ENCODE measurements at regions not wholly inside any gene's neighbourhood (a gene's known extent, or its start where the extent isn't known, plus 50 kb on each side); places are given as distances from the start of the nearest gene placed in this dataset.
A peak's percentile ranks its signal among the peaks of the same experiment; 100 is the strongest.

DNA sequence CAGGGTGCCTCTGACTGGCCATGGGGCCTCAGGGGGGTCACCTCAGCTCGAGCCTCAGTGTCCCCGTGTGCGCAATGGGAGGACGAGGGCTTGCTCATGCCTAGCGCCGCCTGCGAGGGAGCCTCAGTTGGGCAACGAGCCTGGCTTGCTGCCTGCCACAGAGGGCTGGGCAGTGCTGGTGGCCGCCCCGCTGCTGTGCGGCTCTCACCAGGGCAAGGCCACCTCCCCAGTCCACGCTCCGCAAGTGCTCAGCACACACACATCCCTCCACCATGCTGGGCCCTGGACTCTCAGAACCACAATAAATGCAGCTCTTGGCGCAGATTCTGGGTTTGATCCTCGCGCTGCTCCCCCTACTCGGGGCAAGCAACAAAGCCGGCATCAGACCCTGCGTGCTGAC lies 76.2 kb downstream of the ENGASE start:
- no peaks in the 10 kb centered on the region for H3K9me3 ChIP-seq (replicated peaks)
- H3K27me3 ChIP-seq = peaks cover 83% of the 10 kb centered on the region
- no peak for DNase-seq
- no peak overlapping the region for H3K4me3 ChIP-seq
- H3K36me3 ChIP-seq = no peaks in the 10 kb centered on the region
- no peaks in the 10 kb centered on the region for H3K4me1 ChIP-seq
- H3K27ac ChIP-seq = no peak overlapping the region

DNA sequence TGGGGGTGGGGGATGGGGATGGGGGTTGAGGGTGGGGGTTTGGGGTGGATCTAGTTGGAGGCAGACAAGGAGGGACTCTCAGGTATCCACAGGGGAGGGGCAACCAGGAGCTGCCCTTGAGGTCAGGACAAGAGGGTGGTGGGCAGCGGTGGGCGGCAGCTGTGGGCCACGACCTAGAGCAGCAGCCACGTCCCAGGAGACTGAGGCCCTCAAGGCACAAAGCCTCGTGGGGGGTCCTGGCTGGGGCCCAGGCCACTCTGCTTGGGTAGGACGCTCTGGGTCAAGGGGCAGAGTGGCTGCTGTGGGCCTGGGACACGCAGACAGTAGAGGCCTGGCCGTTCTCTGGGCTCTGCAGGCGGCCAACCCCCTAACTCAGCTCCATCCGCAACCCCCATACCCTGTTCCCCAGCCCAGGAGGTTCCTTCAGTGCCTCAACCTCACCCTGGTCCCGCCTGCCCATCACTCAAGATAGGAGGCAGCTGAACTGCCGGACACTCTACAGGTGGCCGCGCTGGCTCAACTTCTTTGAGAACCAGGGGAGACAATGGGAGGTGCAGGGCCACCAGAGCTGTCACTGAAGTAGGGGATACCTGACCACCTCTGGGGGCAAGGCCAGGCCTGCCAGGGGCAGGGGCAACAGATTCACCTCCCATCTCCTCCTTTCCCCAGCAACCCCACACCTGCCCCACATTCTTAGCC lies 75.6 kb downstream of the ENGASE start:
- no peaks in the 10 kb centered on the region for H3K9me3 ChIP-seq (replicated peaks)
- no peaks in the 10 kb centered on the region for H3K4me1 ChIP-seq
- no peak for DNase-seq
- no peaks in the 10 kb centered on the region for H3K36me3 ChIP-seq
- H3K27me3 ChIP-seq = peaks cover 83% of the 10 kb centered on the region
- H3K4me3 ChIP-seq = no peak overlapping the region
- no peak overlapping the region for H3K27ac ChIP-seq

DNA sequence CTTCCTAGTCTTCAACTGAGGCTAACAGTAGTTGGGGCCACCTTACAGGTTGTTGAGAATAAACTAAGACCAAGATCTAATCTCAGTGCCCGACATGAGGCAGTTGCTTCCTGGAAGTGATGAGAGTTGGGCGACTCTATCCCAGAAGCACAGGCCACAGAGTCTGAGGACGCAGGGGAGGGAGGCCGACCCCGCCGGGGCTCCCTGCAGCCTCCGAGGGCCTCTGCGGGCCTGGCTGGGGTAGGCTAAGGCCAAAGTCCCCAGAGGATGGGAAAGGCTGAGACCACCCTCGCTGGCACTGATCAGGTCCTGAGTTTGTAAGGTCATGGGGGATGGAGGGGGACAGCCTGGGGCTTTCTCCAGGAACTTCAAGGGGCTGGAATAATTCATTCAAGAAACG lies 74.0 kb downstream of the ENGASE start:
- no peak for DNase-seq
- no peak overlapping the region for H3K4me3 ChIP-seq
- H3K27me3 ChIP-seq = peaks cover 83% of the 10 kb centered on the region
- no peaks in the 10 kb centered on the region for H3K4me1 ChIP-seq
- no peak overlapping the region for H3K27ac ChIP-seq
- H3K9me3 ChIP-seq (replicated peaks) = no peaks in the 10 kb centered on the region
- H3K36me3 ChIP-seq = no peaks in the 10 kb centered on the region

DNA sequence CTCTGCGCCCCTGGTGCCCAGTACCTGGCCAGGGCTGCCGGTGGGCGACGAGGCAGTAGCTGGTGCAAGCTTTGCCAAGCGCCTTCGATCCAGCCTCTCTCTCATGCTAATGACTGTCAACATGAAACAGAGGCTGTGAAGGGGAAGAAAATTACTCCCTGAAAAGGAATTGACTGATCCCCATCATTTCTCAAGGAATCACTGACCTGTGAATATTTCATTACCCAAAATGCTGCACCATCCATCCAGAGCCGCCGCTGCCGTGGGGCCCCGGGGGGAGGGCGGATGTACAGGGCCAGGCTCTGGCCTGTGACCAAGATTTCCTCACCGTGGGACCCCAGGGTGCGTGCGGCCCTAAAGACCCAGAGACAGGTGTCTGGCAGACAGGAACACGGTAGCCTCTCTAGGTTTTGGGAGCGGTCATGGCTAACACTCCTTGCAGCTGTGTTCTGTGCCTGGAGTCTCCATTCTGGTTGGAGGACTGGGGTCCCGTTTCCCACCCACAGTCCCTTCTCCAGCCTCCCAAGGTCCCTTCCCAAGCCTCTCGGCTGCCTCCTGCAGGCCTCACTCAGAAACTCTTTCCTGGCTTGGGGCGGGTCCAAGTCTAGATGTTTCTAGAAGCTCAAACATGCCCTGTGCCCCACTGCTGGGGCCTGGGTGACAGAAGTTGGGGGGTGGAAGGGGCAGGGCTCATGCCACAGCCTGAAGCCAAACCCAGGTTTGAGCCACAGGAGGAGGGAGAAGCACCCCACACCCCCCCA lies 73.3 kb downstream of the ENGASE start:
- H3K4me1 ChIP-seq = no peaks in the 10 kb centered on the region
- H3K9me3 ChIP-seq (replicated peaks) = no peaks in the 10 kb centered on the region
- DNase-seq = peak in 1 of 2 experiments; percentile 42
- H3K27me3 ChIP-seq = peaks cover 83% of the 10 kb centered on the region
- H3K36me3 ChIP-seq = no peaks in the 10 kb centered on the region
- H3K4me3 ChIP-seq = no peak overlapping the region
- no peak overlapping the region for H3K27ac ChIP-seq

DNA sequence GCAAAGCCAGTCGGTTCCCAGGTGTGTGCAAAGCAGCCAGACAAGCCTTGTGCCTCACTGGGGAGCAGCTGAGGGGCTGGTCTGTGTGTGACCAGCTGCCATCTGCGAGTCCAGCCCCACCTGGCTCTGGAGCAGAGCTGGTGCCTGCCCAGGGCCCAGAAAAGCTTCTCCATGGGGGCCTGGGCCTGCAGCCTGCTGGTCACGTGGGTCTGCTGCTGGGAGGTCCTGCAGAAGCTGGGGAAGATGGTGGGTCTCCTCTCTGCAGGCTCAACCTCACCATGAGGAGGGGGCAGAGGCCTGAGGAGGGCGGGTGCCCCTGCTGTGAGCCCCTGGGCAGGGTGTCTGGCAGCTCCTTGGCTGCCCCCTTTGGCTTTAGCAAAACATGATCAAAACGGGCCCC lies 71.9 kb downstream of the ENGASE start:
- H3K27me3 ChIP-seq = peaks cover 87% of the 10 kb centered on the region
- no peak overlapping the region for H3K4me3 ChIP-seq

DNA sequence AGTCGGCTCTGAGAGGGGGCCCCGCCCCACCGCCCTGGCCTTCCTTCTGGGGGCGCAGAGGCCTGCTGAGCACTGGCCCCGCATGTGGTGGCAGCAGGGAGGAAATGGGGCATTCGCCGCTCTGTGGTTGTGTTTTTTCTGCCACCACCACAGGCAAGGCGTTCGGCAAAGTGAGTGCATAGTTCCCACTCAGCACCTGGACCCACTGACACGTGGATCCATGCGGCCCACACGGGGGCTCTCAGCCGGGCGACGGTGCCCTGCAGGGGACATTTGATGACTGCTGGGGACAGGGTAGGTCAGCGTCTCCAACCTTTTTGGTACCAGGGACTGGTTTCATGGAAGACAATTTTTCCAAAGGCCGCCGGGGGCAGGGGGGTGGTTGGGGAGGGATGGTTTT lies 70.9 kb downstream of the ENGASE start:
- Histone ChIP-seq H3K27me3 (peaks cover 89% of the 10 kb centered on the region), H3K36me3 (no peaks in the 10 kb centered on the region), H3K4me1 (no peaks in the 10 kb centered on the region), H3K4me3 (no peak overlapping the region), H3K27ac (no peak overlapping the region), H3K9me3 (replicated peaks) (no peaks in the 10 kb centered on the region)
- no peak for DNase-seq

More for the DNA sequence above, 71.9 kb downstream of the ENGASE start:
- H3K36me3 ChIP-seq = no peaks in the 10 kb centered on the region
- H3K4me1 ChIP-seq = no peaks in the 10 kb centered on the region
- DNase-seq = no peak
- no peak overlapping the region for H3K27ac ChIP-seq
- no peaks in the 10 kb centered on the region for H3K9me3 ChIP-seq (replicated peaks)

DNA sequence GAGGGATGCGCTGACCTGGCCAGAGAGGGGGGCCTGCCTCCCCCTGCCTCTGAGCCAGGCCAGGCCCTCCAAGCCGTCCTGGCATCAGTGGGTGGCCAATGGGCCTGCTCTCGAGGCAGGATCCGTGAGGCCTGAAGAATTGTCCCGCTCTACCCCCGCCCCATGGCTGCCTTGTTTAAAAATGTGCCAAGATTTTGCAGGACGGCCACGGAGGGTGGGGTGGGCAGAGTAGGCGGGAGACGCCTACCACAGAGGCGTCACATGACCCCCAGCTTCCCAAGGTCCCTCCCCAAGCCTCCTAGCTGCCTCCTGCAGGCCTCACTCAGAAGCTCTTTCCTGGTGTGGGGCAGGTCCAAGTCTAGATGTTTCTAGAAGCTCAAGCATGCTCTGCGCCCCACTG lies 69.5 kb downstream of the ENGASE start:
- H3K27me3 ChIP-seq = peaks cover 92% of the 10 kb centered on the region

DNA sequence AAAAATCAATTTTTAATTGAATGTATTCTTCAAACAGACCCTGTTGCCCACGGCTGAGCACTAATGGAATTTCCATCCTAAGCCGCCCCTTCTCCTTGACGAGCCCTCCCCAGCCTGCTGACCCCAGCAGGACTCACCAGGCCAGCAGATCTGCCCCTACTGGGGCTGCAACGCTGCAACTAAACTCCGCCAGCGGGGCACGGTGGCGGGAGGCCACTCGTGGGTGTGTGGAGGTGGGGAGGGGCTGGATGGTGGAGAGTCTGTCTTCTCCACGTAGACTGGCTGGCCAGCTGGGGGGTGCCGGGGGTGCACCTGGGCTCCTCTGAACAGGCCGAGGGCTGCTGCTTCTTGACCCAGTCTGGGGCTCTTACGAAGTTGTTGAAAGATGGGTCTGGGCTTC lies 67.8 kb downstream of the ENGASE start:
- H3K27me3 ChIP-seq = peaks cover 76% of the 10 kb centered on the region
- no peaks in the 10 kb centered on the region for H3K9me3 ChIP-seq (replicated peaks)
- H3K27ac ChIP-seq = no peak overlapping the region
- no peaks in the 10 kb centered on the region for H3K36me3 ChIP-seq
- DNase-seq = no peak
- no peaks in the 10 kb centered on the region for H3K4me1 ChIP-seq
- H3K4me3 ChIP-seq = no peak overlapping the region

More for the DNA sequence above, 69.5 kb downstream of the ENGASE start:
- no peak for DNase-seq
- Histone ChIP-seq H3K4me1 (no peaks in the 10 kb centered on the region), H3K9me3 (replicated peaks) (no peaks in the 10 kb centered on the region), H3K4me3 (no peak overlapping the region), H3K27ac (no peak overlapping the region), H3K36me3 (no peaks in the 10 kb centered on the region)

DNA sequence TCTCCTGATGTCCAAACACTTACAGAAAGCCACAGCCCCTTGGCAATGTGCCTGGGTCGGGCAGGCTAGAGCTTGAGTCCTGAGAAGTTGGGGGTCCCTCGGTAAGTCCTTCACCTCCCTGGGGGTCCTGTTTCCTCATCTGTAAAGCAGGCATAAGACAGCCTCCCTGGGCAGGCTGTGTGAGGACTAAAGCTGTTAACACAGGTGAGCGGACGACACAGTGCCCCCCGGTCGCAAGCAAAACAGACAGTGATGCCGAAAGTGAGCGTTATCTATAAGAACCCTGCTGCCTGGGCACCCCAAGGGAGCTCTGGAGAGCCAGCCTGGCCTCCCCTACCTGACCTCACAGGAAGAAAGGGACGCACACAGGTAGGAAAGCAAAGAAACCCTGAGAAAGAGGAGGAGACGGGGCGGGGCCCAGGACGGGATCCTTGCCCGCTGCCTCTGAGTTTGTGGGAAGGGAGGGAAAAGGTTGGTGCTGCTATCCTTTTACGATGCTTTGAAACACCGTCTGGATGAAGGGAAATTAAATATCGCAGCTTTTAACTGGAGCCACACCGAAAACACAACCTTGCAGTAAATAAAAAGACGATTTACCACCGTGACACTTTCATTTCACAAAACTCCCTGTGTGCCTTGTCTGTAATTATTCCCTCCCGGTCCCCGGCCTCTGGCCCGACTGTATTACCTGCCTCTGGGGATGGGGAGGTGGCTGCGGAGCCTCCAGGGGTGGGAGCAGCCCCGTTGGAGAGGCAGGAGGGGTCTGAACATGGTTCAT lies 67.1 kb downstream of the ENGASE start:
- no peak overlapping the region for H3K27ac ChIP-seq
- peaks cover 76% of the 10 kb centered on the region for H3K27me3 ChIP-seq
- no peaks in the 10 kb centered on the region for H3K4me1 ChIP-seq
- H3K36me3 ChIP-seq = no peaks in the 10 kb centered on the region
- no peak overlapping the region for H3K4me3 ChIP-seq
- no peak for DNase-seq
- no peaks in the 10 kb centered on the region for H3K9me3 ChIP-seq (replicated peaks)

DNA sequence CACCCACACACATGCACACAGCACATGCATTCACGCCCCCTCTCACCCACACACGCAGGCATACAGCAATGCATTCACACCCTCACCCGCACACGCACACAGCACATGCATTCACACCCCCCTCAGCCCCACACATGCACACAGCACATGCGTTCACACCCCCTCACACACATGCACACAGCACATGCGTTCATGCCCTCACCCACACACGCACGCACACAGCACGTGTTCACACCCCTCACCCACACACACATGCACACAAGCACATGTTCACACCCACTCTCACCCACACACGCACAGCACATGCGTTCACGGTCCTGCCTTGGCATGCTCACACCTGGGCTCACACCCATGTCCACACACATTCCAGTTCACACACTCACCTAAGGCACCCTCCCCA lies 64.2 kb downstream of the ENGASE start:
- Histone ChIP-seq H3K27me3 (peaks cover 74% of the 10 kb centered on the region), H3K4me1 (no peaks in the 10 kb centered on the region), H3K27ac (no peak overlapping the region), H3K9me3 (replicated peaks) (no peaks in the 10 kb centered on the region), H3K4me3 (no peak overlapping the region), H3K36me3 (no peaks in the 10 kb centered on the region)
- DNase-seq = no peak

DNA sequence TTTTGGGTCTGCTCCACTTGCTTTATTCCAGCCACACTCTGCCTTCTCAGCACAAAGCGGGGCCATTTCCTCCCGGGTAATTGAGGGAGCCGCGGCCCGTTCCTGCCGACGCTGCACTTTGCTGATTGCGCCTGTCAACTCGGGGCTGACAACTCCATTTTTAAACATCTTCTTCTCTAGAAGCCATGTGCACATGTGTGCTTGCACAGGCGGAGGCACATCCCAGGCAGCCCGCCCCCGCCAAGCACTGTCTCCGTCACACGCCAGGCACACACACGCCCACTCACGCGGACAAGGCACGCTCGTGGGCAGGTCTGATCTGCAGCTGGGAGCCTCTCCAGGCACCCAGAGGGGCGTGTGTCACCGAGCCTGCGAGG lies 63.2 kb downstream of the ENGASE start:
- Histone ChIP-seq H3K36me3 (no peaks in the 10 kb centered on the region), H3K27ac (no peak overlapping the region), H3K4me1 (no peaks in the 10 kb centered on the region), H3K27me3 (peaks cover 74% of the 10 kb centered on the region), H3K4me3 (no peak overlapping the region), H3K9me3 (replicated peaks) (no peaks in the 10 kb centered on the region)
- no peak for DNase-seq

DNA sequence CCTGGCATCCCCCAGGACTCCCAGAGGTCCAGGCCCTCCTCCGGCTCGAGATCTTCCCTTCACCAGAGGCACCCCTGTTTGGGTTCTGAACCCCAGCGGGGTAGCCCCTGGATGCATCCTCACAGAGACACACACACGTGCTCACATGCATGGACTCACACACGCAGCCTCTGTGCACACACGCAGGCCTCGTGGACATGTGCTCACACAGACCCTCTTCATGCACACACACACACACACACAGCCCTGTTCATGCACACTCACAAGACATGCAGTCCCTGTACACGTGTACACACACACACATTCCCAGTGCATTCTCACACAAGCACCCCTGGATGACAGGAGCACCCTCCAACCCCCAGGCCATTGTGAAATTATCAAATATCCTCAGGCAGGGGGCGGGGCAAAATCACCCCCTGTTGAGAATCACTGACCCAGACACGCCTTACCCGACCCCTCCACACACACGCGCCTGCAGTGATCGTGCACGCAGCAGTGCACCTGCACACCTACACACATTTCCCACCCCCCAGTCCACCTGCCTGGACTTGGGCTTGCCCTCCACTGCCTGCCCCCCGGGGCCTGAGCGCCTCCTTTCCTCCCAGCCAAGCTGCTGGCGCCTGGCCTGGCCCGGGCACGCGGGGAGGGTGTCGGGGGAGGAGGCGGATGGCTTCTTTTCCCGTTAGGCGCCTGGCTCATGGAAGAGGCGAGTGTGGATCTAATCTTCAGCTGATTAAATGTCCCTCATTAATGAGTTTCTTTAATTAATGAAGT lies 62.6 kb downstream of the ENGASE start:
- DNase-seq = no peak
- Histone ChIP-seq H3K36me3 (no peaks in the 10 kb centered on the region), H3K4me1 (no peaks in the 10 kb centered on the region), H3K27me3 (peaks cover 74% of the 10 kb centered on the region), H3K4me3 (no peak overlapping the region), H3K9me3 (replicated peaks) (no peaks in the 10 kb centered on the region), H3K27ac (no peak overlapping the region)

DNA sequence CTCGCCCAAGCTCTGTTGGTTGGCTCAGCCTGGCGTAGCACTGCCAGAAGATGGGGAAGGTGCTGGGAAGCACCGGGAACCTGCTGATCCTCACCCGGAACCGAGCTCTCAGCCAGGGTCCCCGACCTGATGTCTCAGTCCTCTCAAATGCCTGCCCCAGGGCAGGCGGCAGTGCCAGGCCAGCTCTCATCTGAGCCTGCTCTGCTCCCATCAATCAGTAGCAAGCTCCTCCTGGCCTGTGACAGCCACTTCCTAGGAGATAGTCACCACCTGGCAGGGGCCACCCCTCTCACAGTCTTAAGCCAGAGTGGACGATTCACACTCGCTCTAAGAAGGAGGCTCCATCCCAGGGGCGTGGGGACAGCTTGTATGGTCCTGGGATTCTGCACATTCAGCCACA lies 62.0 kb downstream of the ENGASE start:
- H3K27me3 ChIP-seq = peaks cover 71% of the 10 kb centered on the region
- H3K9me3 ChIP-seq (replicated peaks) = no peaks in the 10 kb centered on the region
- no peaks in the 10 kb centered on the region for H3K36me3 ChIP-seq
- H3K27ac ChIP-seq = no peak overlapping the region
- no peaks in the 10 kb centered on the region for H3K4me1 ChIP-seq
- DNase-seq = no peak
- no peak overlapping the region for H3K4me3 ChIP-seq
